ENCODE measurements at regions not wholly inside any gene's neighbourhood (a gene's known extent, or its start where the extent isn't known, plus 50 kb on each side); places are given as distances from the start of the nearest gene placed in this dataset.
"Not testable (repeated sequence)": the region's sequence is repeated elsewhere in the genome, so short reads cannot be mapped to it uniquely, and the experiment has no call there.

DNA sequence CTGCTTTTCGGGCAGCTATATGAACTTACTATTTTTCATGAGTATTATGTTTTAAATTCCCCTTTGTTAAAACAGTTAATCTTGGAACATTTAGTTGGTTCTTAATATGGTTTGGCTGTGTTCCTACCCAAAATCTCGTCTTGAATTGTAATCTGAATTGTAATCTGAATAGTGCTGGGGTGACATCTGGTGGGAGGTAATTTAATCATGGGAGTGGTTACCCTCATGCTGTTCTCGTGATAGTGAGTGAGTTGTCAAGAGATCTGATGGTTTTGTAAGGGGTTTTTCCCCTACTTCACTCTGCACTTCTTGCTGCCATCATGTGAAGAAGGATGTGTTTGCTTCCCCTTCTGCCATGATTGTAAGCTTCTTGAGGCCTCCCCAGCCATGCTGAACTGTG is 305.4 kb upstream of the MAP3K7 start:
- 21 to 37% (median 31%) methylated on average over 3 of the region's 3 CpGs for WGBS, 3 donors
- no peak for FAIRE-seq
- Histone ChIP-seq H3K4me1 (ENCODE audit: control insufficient read depth in 3 of 3, insufficient read depth in 2 of 3, low read depth in 1 of 3, low read length in 2 of 3) (no peaks in the 10 kb centered on the region), H3K27me3 (ENCODE audit: control insufficient read depth in 3 of 3, insufficient read depth in 3 of 3, low read length in 3 of 3) (no peaks in the 10 kb centered on the region), H3K36me3 (ENCODE audit: control insufficient read depth in 3 of 3, insufficient read depth in 2 of 3, low read depth in 1 of 3, low read length in 3 of 3) (no peaks in the 10 kb centered on the region), H3K4me3 (ENCODE audit: low read depth in 1 of 3, low read length in 3 of 3) (no peak overlapping the region), H3K9me3 (ENCODE audit: control insufficient read depth in 2 of 2, insufficient read depth in 1 of 2, low read depth in 1 of 2, low read length in 1 of 2) (no peaks in the 10 kb centered on the region), H3K27ac (ENCODE audit: low read depth in 1 of 3, low read length in 2 of 3) (no peak overlapping the region)
- no peak for DNase-seq

DNA sequence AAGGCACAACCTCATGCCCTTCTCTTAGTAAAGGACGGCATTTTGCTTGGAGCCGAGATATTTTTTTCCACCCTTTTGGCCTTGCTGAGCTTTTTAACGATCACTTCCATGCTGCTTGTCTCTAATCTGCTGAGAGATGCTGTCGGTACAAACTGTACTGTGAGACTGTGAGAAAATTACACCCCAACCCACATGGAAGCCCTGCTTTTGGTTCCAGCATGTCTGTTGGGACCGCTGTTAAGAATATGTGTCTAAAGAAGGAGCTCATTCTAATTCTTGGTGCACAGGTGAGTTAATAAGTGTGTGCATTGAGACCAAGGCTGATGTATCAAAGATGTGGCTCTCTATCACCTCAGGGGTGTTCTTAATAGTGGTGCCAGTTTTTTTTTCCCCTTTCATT is 304.5 kb upstream of the MAP3K7 start:
- WGBS, 3 donors: 77 to 87% (median 78%) methylated on average over 5 of the region's 5 CpGs
- H3K27ac ChIP-seq (ENCODE audit: low read depth in 1 of 3, low read length in 2 of 3): no peak overlapping the region
- no peaks in the 10 kb centered on the region for H3K4me1 ChIP-seq (ENCODE audit: control insufficient read depth in 3 of 3, insufficient read depth in 2 of 3, low read depth in 1 of 3, low read length in 2 of 3)
- no peaks in the 10 kb centered on the region for H3K9me3 ChIP-seq (ENCODE audit: control insufficient read depth in 2 of 2, insufficient read depth in 1 of 2, low read depth in 1 of 2, low read length in 1 of 2)
- DNase-seq (no peak), FAIRE-seq (no peak)
- H3K4me3 ChIP-seq (ENCODE audit: low read depth in 1 of 3, low read length in 3 of 3): no peak overlapping the region
- H3K36me3 ChIP-seq (ENCODE audit: control insufficient read depth in 3 of 3, insufficient read depth in 2 of 3, low read depth in 1 of 3, low read length in 3 of 3): no peaks in the 10 kb centered on the region
- no peaks in the 10 kb centered on the region for H3K27me3 ChIP-seq (ENCODE audit: control insufficient read depth in 3 of 3, insufficient read depth in 3 of 3, low read length in 3 of 3)

DNA sequence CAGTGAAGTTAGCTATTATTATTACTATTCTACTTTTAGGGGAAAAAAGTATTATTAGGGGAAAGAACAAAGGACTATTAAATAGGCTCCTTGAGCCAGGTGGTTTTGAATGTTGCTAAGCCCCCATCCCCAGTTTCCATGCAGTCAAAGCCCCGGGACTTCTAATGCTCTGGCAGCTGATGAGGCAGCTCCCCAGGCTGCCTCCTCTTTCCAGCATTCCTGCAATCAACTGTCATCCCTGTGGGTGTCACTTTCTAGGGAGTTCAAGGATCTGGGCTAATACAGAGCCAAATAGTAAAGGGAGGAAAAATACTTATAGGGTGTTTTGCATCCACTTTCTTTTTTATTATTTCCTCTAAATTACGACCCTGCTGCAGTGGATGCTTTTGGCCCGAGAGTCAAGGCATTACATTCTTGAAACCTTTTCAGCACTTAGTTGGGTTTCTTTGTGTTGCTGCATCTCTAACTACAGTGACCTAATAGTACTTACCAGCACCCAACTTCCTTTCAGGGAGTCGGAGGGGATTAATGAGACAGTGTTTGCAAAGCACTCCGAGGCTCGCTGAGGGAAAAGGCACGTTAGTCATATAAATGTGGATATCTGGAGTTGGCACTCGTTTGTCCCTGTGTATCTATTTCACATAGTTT is 303.9 kb upstream of the MAP3K7 start:
- FAIRE-seq: no peak
- H3K36me3 ChIP-seq (ENCODE audit: control insufficient read depth in 3 of 3, insufficient read depth in 2 of 3, low read depth in 1 of 3, low read length in 3 of 3): no peaks in the 10 kb centered on the region
- 46 to 52% (median 50%) methylated on average over 8 of the region's 8 CpGs for WGBS, 3 donors

DNA sequence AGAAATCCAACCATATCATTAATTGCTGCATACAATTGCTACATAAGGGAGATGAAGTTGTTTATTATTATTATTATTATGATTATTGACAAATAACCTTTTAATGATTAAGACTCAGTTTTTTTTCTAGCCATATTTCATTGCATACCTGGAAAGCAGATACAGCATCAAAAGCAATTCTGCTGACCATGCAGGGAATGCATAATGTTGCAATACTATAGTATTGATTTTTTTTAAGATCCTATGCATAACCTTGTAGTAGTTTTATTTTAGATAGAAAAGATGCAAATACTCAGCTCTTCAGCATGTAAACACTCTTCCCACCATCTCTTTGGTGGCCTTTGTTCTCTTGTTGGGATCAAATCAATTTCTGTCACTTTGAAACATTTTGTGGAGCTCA is 300.9 kb upstream of the MAP3K7 start:
- no peaks in the 10 kb centered on the region for H3K36me3 ChIP-seq (ENCODE audit: control insufficient read depth in 3 of 3, insufficient read depth in 2 of 3, low read depth in 1 of 3, low read length in 3 of 3)
- H3K4me1 ChIP-seq (ENCODE audit: control insufficient read depth in 3 of 3, insufficient read depth in 2 of 3, low read depth in 1 of 3, low read length in 2 of 3): no peaks in the 10 kb centered on the region
- DNase-seq: no peak
- H3K27ac ChIP-seq (ENCODE audit: low read depth in 1 of 3, low read length in 2 of 3): no peak overlapping the region
- H3K9me3 ChIP-seq (ENCODE audit: control insufficient read depth in 2 of 2, insufficient read depth in 1 of 2, low read depth in 1 of 2, low read length in 1 of 2): no peaks in the 10 kb centered on the region
- H3K4me3 ChIP-seq (ENCODE audit: low read depth in 1 of 3, low read length in 3 of 3): no peak overlapping the region
- H3K27me3 ChIP-seq (ENCODE audit: control insufficient read depth in 3 of 3, insufficient read depth in 3 of 3, low read length in 3 of 3): no peaks in the 10 kb centered on the region
- FAIRE-seq: no peak

More for the DNA sequence above, 303.9 kb upstream of the MAP3K7 start:
- Histone ChIP-seq H3K4me3 (ENCODE audit: low read depth in 1 of 3, low read length in 3 of 3) (no peak overlapping the region), H3K4me1 (ENCODE audit: control insufficient read depth in 3 of 3, insufficient read depth in 2 of 3, low read depth in 1 of 3, low read length in 2 of 3) (no peaks in the 10 kb centered on the region), H3K9me3 (ENCODE audit: control insufficient read depth in 2 of 2, insufficient read depth in 1 of 2, low read depth in 1 of 2, low read length in 1 of 2) (no peaks in the 10 kb centered on the region), H3K27me3 (ENCODE audit: control insufficient read depth in 3 of 3, insufficient read depth in 3 of 3, low read length in 3 of 3) (no peaks in the 10 kb centered on the region), H3K27ac (ENCODE audit: low read depth in 1 of 3, low read length in 2 of 3) (no peak overlapping the region)
- DNase-seq: no peak

DNA sequence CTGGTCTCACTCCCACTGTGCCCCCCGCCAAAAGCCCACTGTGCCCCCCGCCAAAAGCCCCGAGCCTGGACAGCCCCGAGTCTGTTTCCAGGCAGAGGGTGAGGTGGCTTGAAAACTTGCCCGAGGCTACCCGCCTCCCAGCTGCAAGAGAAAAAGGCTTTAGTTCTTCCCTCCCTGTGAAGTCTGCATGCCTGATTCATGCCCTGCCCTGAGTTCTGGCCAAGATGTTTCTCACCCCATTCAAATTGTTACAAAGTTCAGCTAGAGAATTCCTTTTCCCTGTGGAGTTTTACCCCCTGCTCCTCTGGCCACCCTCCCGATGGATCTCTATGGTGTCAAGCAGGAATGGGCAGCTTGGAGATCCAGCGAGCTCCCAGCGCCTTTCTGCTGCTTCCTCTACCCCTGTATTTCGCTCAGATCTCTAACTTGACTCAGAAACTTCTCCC is 298.8 kb upstream of the MAP3K7 start:
- no peaks in the 10 kb centered on the region for H3K27me3 ChIP-seq (ENCODE audit: control insufficient read depth in 3 of 3, insufficient read depth in 3 of 3, low read length in 3 of 3)
- 77 to 89% (median 85%) methylated on average over 10 of the region's 10 CpGs for WGBS, 3 donors
- H3K9me3 ChIP-seq (ENCODE audit: control insufficient read depth in 2 of 2, insufficient read depth in 1 of 2, low read depth in 1 of 2, low read length in 1 of 2): no peaks in the 10 kb centered on the region
- no peak for DNase-seq
- H3K36me3 ChIP-seq (ENCODE audit: control insufficient read depth in 3 of 3, insufficient read depth in 2 of 3, low read depth in 1 of 3, low read length in 3 of 3): no peaks in the 10 kb centered on the region
- no peak overlapping the region for H3K27ac ChIP-seq (ENCODE audit: low read depth in 1 of 3, low read length in 2 of 3)
- no peak for FAIRE-seq
- H3K4me1 ChIP-seq (ENCODE audit: control insufficient read depth in 3 of 3, insufficient read depth in 2 of 3, low read depth in 1 of 3, low read length in 2 of 3): no peaks in the 10 kb centered on the region
- no peak overlapping the region for H3K4me3 ChIP-seq (ENCODE audit: low read depth in 1 of 3, low read length in 3 of 3)

DNA sequence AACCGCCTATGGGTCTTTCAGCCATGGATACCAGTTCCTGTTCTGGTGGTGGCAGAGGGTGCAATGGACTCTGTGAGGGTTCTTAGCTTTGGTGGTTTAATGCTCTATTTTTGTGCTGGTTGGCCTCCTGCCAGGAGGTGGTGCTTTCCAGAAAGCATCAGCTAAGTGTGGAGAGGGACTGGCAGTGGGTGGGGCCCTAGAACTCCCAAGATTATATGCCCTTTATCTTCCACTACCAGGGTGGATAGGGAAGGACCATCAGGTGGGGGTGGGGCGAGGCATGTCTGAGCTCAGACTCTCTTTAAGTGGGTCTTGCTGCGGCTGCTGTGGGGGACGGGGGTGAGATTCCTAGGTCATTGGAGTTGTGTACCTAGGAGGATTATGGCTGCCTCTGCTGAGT is 298.3 kb upstream of the MAP3K7 start:
- not testable (repeated sequence) for H3K4me3 ChIP-seq (ENCODE audit: low read depth in 1 of 3, low read length in 3 of 3); H3K9me3 ChIP-seq (ENCODE audit: control insufficient read depth in 2 of 2, insufficient read depth in 1 of 2, low read depth in 1 of 2, low read length in 1 of 2); DNase-seq; FAIRE-seq; H3K27ac ChIP-seq (ENCODE audit: low read depth in 1 of 3, low read length in 2 of 3); H3K4me1 ChIP-seq (ENCODE audit: control insufficient read depth in 3 of 3, insufficient read depth in 2 of 3, low read depth in 1 of 3, low read length in 2 of 3); H3K36me3 ChIP-seq (ENCODE audit: control insufficient read depth in 3 of 3, insufficient read depth in 2 of 3, low read depth in 1 of 3, low read length in 3 of 3); H3K27me3 ChIP-seq (ENCODE audit: control insufficient read depth in 3 of 3, insufficient read depth in 3 of 3, low read length in 3 of 3)
- WGBS, 3 donors: 78 to 82% (median 82%) methylated on average over 4 of the region's 4 CpGs

DNA sequence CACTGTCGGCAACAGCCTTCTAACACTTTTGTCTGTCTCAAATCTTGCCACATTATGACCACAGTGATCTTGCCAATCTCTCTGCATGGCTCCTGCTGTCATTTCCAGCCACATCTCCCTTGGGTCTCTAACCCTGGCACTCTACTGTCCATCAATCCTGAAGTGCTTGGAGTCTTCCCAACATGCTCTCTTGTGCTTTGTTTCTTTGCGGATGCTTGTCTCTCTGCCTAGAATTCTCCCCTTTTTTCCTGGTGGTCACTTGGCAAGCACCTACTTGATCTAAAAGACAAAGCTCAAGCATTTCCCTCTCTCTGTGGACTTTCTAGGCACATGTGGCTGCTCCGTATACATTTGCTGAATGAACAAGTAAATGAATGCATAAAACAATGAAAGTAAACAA is 290.7 kb upstream of the MAP3K7 start:
- Histone ChIP-seq H3K27ac (ENCODE audit: low read depth in 1 of 3, low read length in 2 of 3) (no peak overlapping the region), H3K36me3 (ENCODE audit: control insufficient read depth in 3 of 3, insufficient read depth in 2 of 3, low read depth in 1 of 3, low read length in 3 of 3) (no peaks in the 10 kb centered on the region), H3K27me3 (ENCODE audit: control insufficient read depth in 3 of 3, insufficient read depth in 3 of 3, low read length in 3 of 3) (no peaks in the 10 kb centered on the region), H3K9me3 (ENCODE audit: control insufficient read depth in 2 of 2, insufficient read depth in 1 of 2, low read depth in 1 of 2, low read length in 1 of 2) (peaks cover 0 to 4% of the 10 kb centered on the region in 2 donors), H3K4me1 (ENCODE audit: control insufficient read depth in 3 of 3, insufficient read depth in 2 of 3, low read depth in 1 of 3, low read length in 2 of 3) (no peaks in the 10 kb centered on the region), H3K4me3 (ENCODE audit: low read depth in 1 of 3, low read length in 3 of 3) (no peak overlapping the region)
- no peak for DNase-seq
- WGBS, 3 donors: 67 to 84% (median 77%) methylated on average over 3 of the region's 3 CpGs
- FAIRE-seq: no peak

DNA sequence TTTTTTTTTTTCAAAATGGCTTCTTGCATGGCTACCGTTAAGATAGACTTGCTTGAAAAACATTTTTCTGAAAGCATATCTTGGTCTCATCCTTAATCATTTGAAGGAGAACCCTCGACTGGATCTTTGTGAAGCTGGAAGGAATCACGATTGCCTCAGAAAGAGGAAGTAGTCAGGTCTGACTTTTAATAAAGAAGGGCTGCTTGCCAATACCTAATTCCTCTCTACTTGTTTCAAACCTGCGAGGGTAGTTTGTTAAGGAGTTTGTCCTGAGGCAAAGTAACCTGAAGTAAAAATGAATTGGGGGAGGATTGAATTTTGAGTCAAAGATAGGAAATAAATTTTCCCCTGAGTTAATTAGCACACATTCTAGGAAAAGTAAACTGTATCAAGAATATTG is 288.1 kb upstream of the MAP3K7 start:
- no peaks in the 10 kb centered on the region for H3K36me3 ChIP-seq (ENCODE audit: control insufficient read depth in 3 of 3, insufficient read depth in 2 of 3, low read depth in 1 of 3, low read length in 3 of 3)
- no peak overlapping the region for H3K4me3 ChIP-seq (ENCODE audit: low read depth in 1 of 3, low read length in 3 of 3)
- no peak overlapping the region for H3K27ac ChIP-seq (ENCODE audit: low read depth in 1 of 3, low read length in 2 of 3)
- no peaks in the 10 kb centered on the region for H3K4me1 ChIP-seq (ENCODE audit: control insufficient read depth in 3 of 3, insufficient read depth in 2 of 3, low read depth in 1 of 3, low read length in 2 of 3)
- DNase-seq (no peak), FAIRE-seq (no peak)
- WGBS, 3 donors: 24 to 50% (median 34%) methylated on average over 4 of the region's 4 CpGs
- H3K9me3 ChIP-seq (ENCODE audit: control insufficient read depth in 2 of 2, insufficient read depth in 1 of 2, low read depth in 1 of 2, low read length in 1 of 2): peaks cover 0 to 4% of the 10 kb centered on the region in 2 donors
- H3K27me3 ChIP-seq (ENCODE audit: control insufficient read depth in 3 of 3, insufficient read depth in 3 of 3, low read length in 3 of 3): no peaks in the 10 kb centered on the region

DNA sequence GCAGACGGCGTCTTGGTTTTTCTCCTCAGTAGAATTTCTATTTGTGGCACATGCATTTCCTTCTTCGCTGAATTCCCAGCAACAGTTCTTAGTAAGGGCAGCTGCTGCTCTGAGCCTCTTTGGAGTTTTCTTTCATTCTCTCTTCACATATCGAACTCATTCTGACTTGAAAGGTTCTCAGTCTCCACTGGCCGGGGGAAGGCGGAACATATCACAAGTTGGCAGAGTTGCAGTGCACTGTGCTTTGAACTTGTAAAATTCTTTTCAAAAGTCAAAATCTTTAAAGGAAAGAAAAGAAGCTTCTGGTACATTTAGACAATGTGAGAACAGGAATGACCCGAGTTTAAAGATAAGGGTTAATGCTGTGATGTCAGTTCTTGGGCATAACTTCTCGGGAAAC is 286.1 kb upstream of the MAP3K7 start:
- no peaks in the 10 kb centered on the region for H3K27me3 ChIP-seq (ENCODE audit: control insufficient read depth in 3 of 3, insufficient read depth in 3 of 3, low read length in 3 of 3)
- FAIRE-seq (no peak), DNase-seq (no peak)
- 75 to 82% (median 76%) methylated on average over 8 of the region's 8 CpGs for WGBS, 3 donors
- H3K4me1 ChIP-seq (ENCODE audit: control insufficient read depth in 3 of 3, insufficient read depth in 2 of 3, low read depth in 1 of 3, low read length in 2 of 3): no peaks in the 10 kb centered on the region
- no peaks in the 10 kb centered on the region for H3K36me3 ChIP-seq (ENCODE audit: control insufficient read depth in 3 of 3, insufficient read depth in 2 of 3, low read depth in 1 of 3, low read length in 3 of 3)
- H3K27ac ChIP-seq (ENCODE audit: low read depth in 1 of 3, low read length in 2 of 3): no peak overlapping the region
- H3K9me3 ChIP-seq (ENCODE audit: control insufficient read depth in 2 of 2, insufficient read depth in 1 of 2, low read depth in 1 of 2, low read length in 1 of 2): no peaks in the 10 kb centered on the region
- no peak overlapping the region for H3K4me3 ChIP-seq (ENCODE audit: low read depth in 1 of 3, low read length in 3 of 3)
